Tibial nerve (tissue), 4 donors: ENCODE measurements at regions not wholly inside any gene's neighbourhood (a gene's known extent, or its start where the extent isn't known, plus 50 kb on each side); places are given as distances from the start of the nearest gene placed in this dataset.

Experiments
- CTCF ChIP-seq, 5 experiments: fragments of 200-600 bp in 3 of 5; fragments of 450-650 bp in 2 of 5; sonication (generic) in 3 of 5; IDR thresholded peaks; one replicate each; pipeline ENCODE4 v1.5.1; 2016 to 2019; ENCODE audit warnings: antibody characterized with exemption in 5 of 5, mild to moderate bottlenecking in 3 of 5, moderate library complexity in 2 of 5
- EP300 ChIP-seq, 2 donors: sonication (generic); formaldehyde crosslinking; IDR thresholded peaks; one replicate each; pipeline ENCODE4 v1.6.1; 2017; ENCODE audit warnings: antibody characterized with exemption in 2 of 2, mild to moderate bottlenecking in 1 of 2
- POLR2A ChIP-seq, 2 donors: fragments of 450-650 bp; IDR thresholded peaks; one replicate each; pipeline ENCODE4 v1.6.1; 2017; ENCODE audit warnings: antibody characterized with exemption in 2 of 2, mild to moderate bottlenecking in 2 of 2, moderate library complexity in 2 of 2

- TF ChIP-seq CTCF (IDR thresholded peaks at IDR 0.05) (no peak), POLR2A (IDR thresholded peaks at IDR 0.05) (no peak), EP300 (IDR thresholded peaks at IDR 0.05) (no peak)
Measured at GRCh38 chr14:85060121-85060520, 469.8 kb upstream of the FLRT2 start.
